Endothelial cell of umbilical vein (primary cell): ENCODE measurements at regions not wholly inside any gene's neighbourhood (a gene's known extent, or its start where the extent isn't known, plus 50 kb on each side); places are given as distances from the start of the nearest gene placed in this dataset.

ENCODE experiments used
- BruUV-seq: library from RNA; stranded (reverse); fragments of 400-500 nt; replicated peaks from 2 replicates; lab custom pipeline; 2021; lab: Mats Ljungman, UMichigan
- CTCF ChIA-PET: fragments of 300-600, 350-600 bp; sonication (Branson Sonifier 250); formaldehyde crosslinking; loops from one replicate; lab custom pipeline; 2021; ENCODE audit warnings: antibody characterized with exemption, inconsistent platforms; lab: Charles Lee
- POLR2A ChIA-PET: fragments of 300-600, 350-600 bp; sonication (Branson Sonifier 250); formaldehyde crosslinking; loops from one replicate; lab custom pipeline; 2021; ENCODE audit warnings: antibody characterized with exemption, inconsistent platforms; lab: Charles Lee
- DNase-seq: peaks from one replicate; pipeline ENCODE4 v3.0.0-alpha.2; 2011; ENCODE audit warnings: low read depth, low spot score
- FAIRE-seq: peaks from 2 replicates; lab custom pipeline; 2011; peaks lifted over from hg19 to GRCh38; lab: Jason Lieb, UNC
- H2AFZ ChIP-seq: 2 replicates; pipeline ENCODE4 v1.6.0; 2012; ENCODE audit warnings: low read depth, low read length, control low read depth, inconsistent platforms
- H3K27ac ChIP-seq: 2 replicates; pipeline ENCODE4 v1.5.1; 2011; ENCODE audit warnings: low read depth, mild to moderate bottlenecking, control low read depth, low read length, moderate library complexity; ENCODE audit not compliant: insufficient read depth
- H3K27me3 ChIP-seq, 2 experiments: 2 replicates each; pipeline versions ENCODE4 v1.6.0 to v1.6.1; 2011; ENCODE audit warnings: low read length in 2 of 2, mixed read lengths in 1 of 2; ENCODE audit not compliant: control insufficient read depth in 2 of 2, insufficient read depth in 2 of 2
- H3K36me3 ChIP-seq, 2 experiments: 2 replicates in 1 of 2; 3 replicates in 1 of 2; pipeline ENCODE4 v1.5.1; 2011; ENCODE audit warnings: low read length in 2 of 2, mild to moderate bottlenecking in 1 of 2, moderate library complexity in 1 of 2; ENCODE audit not compliant: control insufficient read depth in 2 of 2, insufficient read depth in 2 of 2; ENCODE audit errors: extremely low read depth in 1 of 2
- H3K4me1 ChIP-seq: 3 replicates; pipeline ENCODE4 v1.5.1; 2011; ENCODE audit warnings: mild to moderate bottlenecking, low read length; ENCODE audit not compliant: control insufficient read depth, insufficient read depth; ENCODE audit errors: extremely low read depth
- H3K4me2 ChIP-seq: 2 replicates; pipeline ENCODE4 v1.6.1; 2011; ENCODE audit warnings: low read length, control low read depth, mixed read lengths; ENCODE audit not compliant: insufficient read depth
- H3K4me3 ChIP-seq, 3 experiments: fragments of 200-600 bp in 1 of 3; sonication (generic), shearing (Covaris generic) in 1 of 3; replicated peaks in 1 of 3; 2 replicates each; pipeline ENCODE4 v1.5.1; 2011 to 2016; ENCODE audit warnings: control low read depth in 3 of 3, low read length in 3 of 3, mild to moderate bottlenecking in 2 of 3, inconsistent platforms in 1 of 3, low read depth in 1 of 3, moderate library complexity in 1 of 3; ENCODE audit not compliant: insufficient read depth in 1 of 3
- H3K79me2 ChIP-seq: 2 replicates; pipeline ENCODE4 v1.6.0; 2012; ENCODE audit warnings: low read length, inconsistent platforms; ENCODE audit not compliant: control insufficient read depth, insufficient read depth
- H3K9ac ChIP-seq: replicated peaks from 2 replicates; pipeline ENCODE3; 2011; ENCODE audit warnings: low read length, control low read depth; ENCODE audit not compliant: insufficient read depth; ENCODE audit errors: extremely low read depth
- H3K9me1 ChIP-seq: replicated peaks from 3 replicates; pipeline ENCODE4 v1.6.0; 2011; ENCODE audit warnings: mild to moderate bottlenecking, low read length; ENCODE audit not compliant: control insufficient read depth, insufficient read depth; ENCODE audit errors: extremely low read depth
- H3K9me3 ChIP-seq: replicated peaks from 2 replicates; pipeline ENCODE4 v1.5.1; 2012; ENCODE audit warnings: low read length, inconsistent platforms; ENCODE audit not compliant: control insufficient read depth, insufficient read depth
- H4K20me1 ChIP-seq: replicated peaks from 2 replicates; pipeline ENCODE3; 2011; ENCODE audit warnings: mild to moderate bottlenecking, low read length; ENCODE audit not compliant: control insufficient read depth, insufficient read depth; ENCODE audit errors: extremely low read depth
- CTCF ChIP-seq, 2 donors: IDR thresholded peaks; 1 replicate in 1 of 2; 2 replicates in 1 of 2; pipeline ENCODE4 v1.5.1; 2011; ENCODE audit warnings: low read length in 2 of 2, mild to moderate bottlenecking in 2 of 2, moderate library complexity in 2 of 2, control low read depth in 1 of 2, inconsistent platforms in 1 of 2, low read depth in 1 of 2; ENCODE audit not compliant: insufficient read depth in 1 of 2; ENCODE audit errors: extremely low read depth in 1 of 2
- EZH2 ChIP-seq: IDR thresholded peaks from 2 replicates; pipeline ENCODE4 v1.6.1; 2012; ENCODE audit warnings: borderline replicate concordance, low read depth, mild to moderate bottlenecking, moderate library complexity, low read length, inconsistent platforms; ENCODE audit not compliant: severe bottlenecking
- FOS ChIP-seq: IDR thresholded peaks from 2 replicates; pipeline ENCODE4 v1.6.1; 2011; ENCODE audit warnings: mild to moderate bottlenecking, low read length, moderate library complexity, borderline replicate concordance; ENCODE audit not compliant: insufficient read depth
- GATA2 ChIP-seq: IDR thresholded peaks from 2 replicates; pipeline ENCODE4 v1.7.0; 2011; ENCODE audit warnings: low read depth, mild to moderate bottlenecking, moderate library complexity, mixed read lengths, low read length; ENCODE audit not compliant: insufficient read length, insufficient read depth
- JUN ChIP-seq: IDR thresholded peaks from 2 replicates; pipeline ENCODE4 v1.6.1; 2011; ENCODE audit warnings: borderline replicate concordance, low read depth; ENCODE audit not compliant: insufficient read length, insufficient read depth
- MAX ChIP-seq: IDR thresholded peaks from 2 replicates; pipeline ENCODE4 v1.6.1; 2011; ENCODE audit not compliant: insufficient read depth, insufficient read length
- MYC ChIP-seq: IDR thresholded peaks from one replicate; pipeline ENCODE4 v1.6.1; 2011; ENCODE audit warnings: mild to moderate bottlenecking, low read depth, low read length
- POLR2A ChIP-seq: IDR thresholded peaks from 2 replicates; pipeline ENCODE4 v1.6.1; 2012; ENCODE audit warnings: low read depth, mild to moderate bottlenecking, control low read depth, low read length
- POLR2AphosphoS5 ChIP-seq: IDR thresholded peaks from 2 replicates; pipeline ENCODE4 v1.6.1; 2012; ENCODE audit warnings: low read depth, mild to moderate bottlenecking, control low read depth, low read length, moderate library complexity; ENCODE audit not compliant: insufficient read depth
- dilution Hi-C: fragments of 300-500 bp; cut with MboI; formaldehyde crosslinking; loops from one replicate; pipeline ENCODE4 v1.15.0; 2019; ENCODE audit warnings: low sequenced_read_pairs; ENCODE audit not compliant: extremely low pct_ligation_motif_present
- intact Hi-C: fragments of 100-400 bp; cut with micrococcal nuclease; formaldehyde crosslinking; loops from one replicate; pipeline ENCODE4 v1.10.0; 2022

GRCh38 chr6:16044211-16044643 lies 84.7 kb upstream of the MYLIP start:
- intact Hi-C loops (no loop called here), dilution Hi-C loops (no loop called here)
- Histone ChIP-seq H4K20me1 (no peaks in the 10 kb centered on the region), H3K27ac (no peak overlapping the region), H3K4me2 (no peak overlapping the region), H3K9me1 (no peaks in the 10 kb centered on the region), H3K36me3 (no peaks in the 10 kb centered on the region), H3K27me3 (no peaks in the 10 kb centered on the region), H3K9me3 (no peaks in the 10 kb centered on the region), H3K4me3 (no peak overlapping the region), H2AFZ (no peak overlapping the region), H3K9ac (no peak overlapping the region), H3K79me2 (no peaks in the 10 kb centered on the region), H3K4me1 (no peaks in the 10 kb centered on the region)
- no TSS peak for BruUV-seq
- ChIA-PET CTCF (no interaction called here), POLR2A (no interaction called here)
- FAIRE-seq (no peak), DNase-seq (no peak)
- TF ChIP-seq POLR2AphosphoS5: no peak
- TF ChIP-seq CTCF (IDR thresholded peaks at IDR 0.05; ENCODE audit: extremely low read depth in 1 of 2, insufficient read depth in 1 of 2, low read depth in 1 of 2, low read length in 2 of 2): no peak
- no peak for TF ChIP-seq EZH2
- TF ChIP-seq MAX: no peak
- no peak for TF ChIP-seq GATA2
- no peak for TF ChIP-seq FOS
- no peak for TF ChIP-seq MYC
- TF ChIP-seq JUN: no peak
- no peak for TF ChIP-seq POLR2A
